NAMALWA (cell line): ENCODE measurements at regions not wholly inside any gene's neighbourhood (a gene's known extent, or its start where the extent isn't known, plus 50 kb on each side); places are given as distances from the start of the nearest gene placed in this dataset.

Experiments used
- DNase-seq: peaks from one replicate; pipeline ENCODE4 v3.0.0-alpha.2; 2015; ENCODE audit warnings: low spot score

GRCh38 chr13:104198801-104199200 is 1132.6 kb upstream of the SLC10A2 start:
- no peak for DNase-seq

GRCh38 chr13:104196611-104197010 is 1130.4 kb upstream of the SLC10A2 start:
- DNase-seq = peak; percentile 51

GRCh38 chr13:104181526-104182231 is 1115.5 kb upstream of the SLC10A2 start:
- DNase-seq = no peak

GRCh38 chr13:104170980-104171555 is 1104.9 kb upstream of the SLC10A2 start:
- no peak for DNase-seq

GRCh38 chr13:104163866-104164630 is 1097.8 kb upstream of the SLC10A2 start:
- no peak for DNase-seq

GRCh38 chr13:104160536-104160935 is 1094.3 kb upstream of the SLC10A2 start:
- no peak for DNase-seq

- DNase-seq = no peak
These were observed 1077.7 kb upstream of the SLC10A2 start for GRCh38 chr13:104143760-104144416.

- no peak for DNase-seq
These were observed 1074.3 kb upstream of the SLC10A2 start for GRCh38 chr13:104140552-104140951.

- no peak for DNase-seq
These were observed 1071.2 kb upstream of the SLC10A2 start for GRCh38 chr13:104137416-104137815.

GRCh38 chr13:104132849-104133248 is 1066.6 kb upstream of the SLC10A2 start:
- DNase-seq = no peak

GRCh38 chr13:104114101-104114500 is 1047.9 kb upstream of the SLC10A2 start:
- no peak for DNase-seq

GRCh38 chr13:104111031-104111430 is 1044.8 kb upstream of the SLC10A2 start:
- DNase-seq = no peak

- DNase-seq = peak; percentile 5
These were observed 1040.6 kb upstream of the SLC10A2 start for GRCh38 chr13:104106705-104107393.

- no peak for DNase-seq
These were observed 1039.5 kb upstream of the SLC10A2 start for GRCh38 chr13:104105418-104106355.

GRCh38 chr13:104099750-104100149 is 1033.5 kb upstream of the SLC10A2 start:
- no peak for DNase-seq

GRCh38 chr13:104098421-104098820 is 1032.2 kb upstream of the SLC10A2 start:
- DNase-seq = no peak

- no peak for DNase-seq
These were observed 1020.5 kb upstream of the SLC10A2 start for GRCh38 chr13:104086759-104087158.

GRCh38 chr13:104086210-104086609 is 1020.0 kb upstream of the SLC10A2 start:
- no peak for DNase-seq

- DNase-seq = no peak
These were observed 1019.4 kb upstream of the SLC10A2 start for GRCh38 chr13:104085611-104086010.

GRCh38 chr13:104074326-104074725 is 1008.1 kb upstream of the SLC10A2 start:
- no peak for DNase-seq

GRCh38 chr13:104071806-104072205 is 1005.6 kb upstream of the SLC10A2 start:
- DNase-seq = no peak
